Cerebellar cortex (tissue), 1 donor: ENCODE measurements at regions not wholly inside any gene's neighbourhood (a gene's known extent, or its start where the extent isn't known, plus 50 kb on each side); places are given as distances from the start of the nearest gene placed in this dataset.
"Not testable (repeated sequence)": the region's sequence is repeated elsewhere in the genome, so short reads cannot be mapped to it uniquely, and the experiment has no call there.

Experiments
- DNase-seq: peaks from one replicate; pipeline ENCODE4 v3.0.0-alpha.2; 2015; ENCODE audit warnings: low spot score

- peak; percentile 28 for DNase-seq
These were observed 484.2 kb upstream of the BOD1L1 start for GRCh38 chr4:14111730-14112181.

- DNase-seq, result no peak
These were observed 487.6 kb upstream of the BOD1L1 start for GRCh38 chr4:14115106-14115505.

GRCh38 chr4:14117575-14118238 is 490.2 kb upstream of the BOD1L1 start:
- DNase-seq, result no peak

- DNase-seq, result no peak
These were observed 497.3 kb upstream of the BOD1L1 start for GRCh38 chr4:14124816-14125215.

- no peak for DNase-seq
These were observed 498.0 kb upstream of the BOD1L1 start for GRCh38 chr4:14125375-14126129.

GRCh38 chr4:14130551-14130950 is 503.0 kb upstream of the BOD1L1 start:
- no peak for DNase-seq

GRCh38 chr4:14131335-14131734 is 503.8 kb upstream of the BOD1L1 start:
- DNase-seq, result no peak

- DNase-seq, result no peak
These were observed 504.8 kb upstream of the BOD1L1 start for GRCh38 chr4:14132301-14132700.

GRCh38 chr4:14138106-14138505 is 510.6 kb upstream of the BOD1L1 start:
- DNase-seq, result peak; percentile 50

GRCh38 chr4:14143892-14144291 is 516.4 kb upstream of the BOD1L1 start:
- no peak for DNase-seq

GRCh38 chr4:14149176-14150053 is 521.9 kb upstream of the BOD1L1 start:
- no peak for DNase-seq

- DNase-seq, result no peak
These were observed 523.6 kb upstream of the BOD1L1 start for GRCh38 chr4:14151101-14151500.

- no peak for DNase-seq
These were observed 525.5 kb upstream of the BOD1L1 start for GRCh38 chr4:14152834-14153519.

- DNase-seq, result peak; percentile 97
These were observed 528.3 kb upstream of the BOD1L1 start for GRCh38 chr4:14155803-14156202.

- DNase-seq, result no peak
These were observed 529.7 kb upstream of the BOD1L1 start for GRCh38 chr4:14157262-14157661.

- no peak for DNase-seq
These were observed 537.8 kb upstream of the BOD1L1 start for GRCh38 chr4:14165222-14165920.

- no peak for DNase-seq
These were observed 540.5 kb upstream of the BOD1L1 start for GRCh38 chr4:14167876-14168510.

- DNase-seq, result peak; percentile 55
These were observed 541.4 kb upstream of the BOD1L1 start for GRCh38 chr4:14168919-14169318.

GRCh38 chr4:14169460-14169859 is 541.9 kb upstream of the BOD1L1 start:
- DNase-seq, result no peak

- not testable (repeated sequence) for DNase-seq
These were observed 542.4 kb upstream of the BOD1L1 start for GRCh38 chr4:14169940-14170339.

GRCh38 chr4:14176613-14177012 is 549.1 kb upstream of the BOD1L1 start:
- DNase-seq, result no peak
